IPS DF 4.7 (cell line): ENCODE measurements at regions not wholly inside any gene's neighbourhood (a gene's known extent, or its start where the extent isn't known, plus 50 kb on each side); places are given as distances from the start of the nearest gene placed in this dataset.

ENCODE experiments used
- DNase-seq: peaks from one replicate; pipeline ENCODE4 v3.0.0-alpha.2; 2013; ENCODE audit warnings: low spot score; ENCODE audit errors: extremely low read depth

- no peak for DNase-seq
These were observed 90.2 kb upstream of the PRR20G start for GRCh38 chr3:127377801-127378655.

- DNase-seq, result no peak
These were observed 87.5 kb upstream of the PRR20G start for GRCh38 chr3:127375151-127375930.

- no peak for DNase-seq
These were observed 86.5 kb upstream of the PRR20G start for GRCh38 chr3:127374086-127375010.

- no peak for DNase-seq
These were observed 85.7 kb upstream of the PRR20G start for GRCh38 chr3:127373441-127374085.

GRCh38 chr3:127371846-127372245 is 84.0 kb upstream of the PRR20G start:
- DNase-seq, result no peak

GRCh38 chr3:127371334-127371733 is 83.5 kb upstream of the PRR20G start:
- DNase-seq, result no peak

GRCh38 chr3:127370906-127371305 is 83.1 kb upstream of the PRR20G start:
- no peak for DNase-seq

GRCh38 chr3:127369356-127369935 is 81.6 kb upstream of the PRR20G start:
- no peak for DNase-seq

GRCh38 chr3:127368186-127369032 is 80.6 kb upstream of the PRR20G start:
- DNase-seq, result no peak

- no peak for DNase-seq
These were observed 79.7 kb upstream of the PRR20G start for GRCh38 chr3:127367593-127367992.

GRCh38 chr3:127366383-127366782 is 78.5 kb upstream of the PRR20G start:
- no peak for DNase-seq

GRCh38 chr3:127365163-127365798 is 77.4 kb upstream of the PRR20G start:
- DNase-seq, result no peak

- DNase-seq, result no peak
These were observed 76.0 kb upstream of the PRR20G start for GRCh38 chr3:127363891-127364290.

- no peak for DNase-seq
These were observed 75.3 kb upstream of the PRR20G start for GRCh38 chr3:127363171-127363570.

GRCh38 chr3:127360647-127361046 is 72.8 kb upstream of the PRR20G start:
- no peak for DNase-seq

GRCh38 chr3:127358641-127359040 is 70.8 kb upstream of the PRR20G start:
- DNase-seq, result no peak

GRCh38 chr3:127356381-127356780 is 68.5 kb upstream of the PRR20G start:
- DNase-seq, result no peak

GRCh38 chr3:127354761-127355160 is 66.9 kb upstream of the PRR20G start:
- DNase-seq, result no peak

GRCh38 chr3:127352612-127353011 is 64.8 kb upstream of the PRR20G start:
- no peak for DNase-seq
